Right lobe of liver (tissue), 6 donors: ENCODE measurements at regions not wholly inside any gene's neighbourhood (a gene's known extent, or its start where the extent isn't known, plus 50 kb on each side); places are given as distances from the start of the nearest gene placed in this dataset.

Experiments
- ATAC-seq, 4 donors: fragments of 200-7000 bp; cut with Tn5 transposase; one replicate each; pipeline ENCODE4 v1.9.1; 2020; ENCODE audit warnings: mild to moderate bottlenecking in 4 of 4, moderate library complexity in 4 of 4
- DNase-seq, 3 donors: peaks; one replicate each; pipeline ENCODE4 v3.0.0-alpha.2; 2020
- H3K27ac ChIP-seq, 3 donors: fragments of 200-600 bp; one replicate each; pipeline ENCODE4 v1.8.0; 2022
- H3K27me3 ChIP-seq, 2 donors: fragments of 200-600 bp; one replicate each; pipeline ENCODE4 v1.8.0; 2022
- H3K36me3 ChIP-seq, 4 donors: fragments of 200-600 bp; sonication (generic) in 1 of 4; one replicate each; pipeline versions ENCODE4 v1.5.1 to v1.8.0; 2017 to 2022; ENCODE audit warnings: control low read depth in 1 of 4
- H3K4me1 ChIP-seq, 4 donors: fragments of 200-600 bp; sonication (generic) in 1 of 4; one replicate each; pipeline versions ENCODE4 v1.5.1 to v1.8.0; 2017 to 2022; ENCODE audit warnings: control low read depth in 1 of 4
- H3K4me3 ChIP-seq, 3 donors: fragments of 200-600 bp; one replicate each; pipeline ENCODE4 v1.8.0; 2022
- H3K9me3 ChIP-seq, 4 donors: fragments of 200-600 bp; sonication (generic) in 1 of 4; one replicate each; pipeline versions ENCODE4 v1.5.1 to v1.8.0; 2017 to 2022; ENCODE audit warnings: control low read depth in 1 of 4
- CTCF ChIP-seq, 4 donors: fragments of 200-600 bp in 3 of 4; fragments of 450-650 bp in 1 of 4; IDR thresholded peaks; one replicate each; pipeline versions ENCODE4 v1.5.1 to v1.8.0; 2016 to 2022; ENCODE audit warnings: antibody characterized with exemption in 4 of 4, mild to moderate bottlenecking in 2 of 4
- POLR2A ChIP-seq: fragments of 450-650 bp; IDR thresholded peaks from one replicate; pipeline ENCODE4 v1.6.1; 2017; ENCODE audit warnings: antibody characterized with exemption, mild to moderate bottlenecking
- WGBS: methylation state at CpG from one replicate; pipeline ENCODE4 v1.1.6; 2018; ENCODE audit warnings: low coverage, low lambda C conversion rate; ENCODE audit not compliant: insufficient coverage; ENCODE audit errors: missing lambda C conversion rate; 5-methylcytosine and 5-hydroxymethylcytosine counted together
- intact Hi-C, 2 donors: fragments of 100-400 bp; cut with DNase I; formaldehyde crosslinking; loops; one replicate each; pipeline versions ENCODE4 v1.11.2 to v1.14.1; 2022
- donor health status: DM: no; HTN: yes; CAD: no.
- donor health status: DM: no; HTN: no; CAD: no.
- donor health status: DM: no; HTN: no; CAD: no.
- donor health status: DM: no; HTN: yes; CAD: no.
- donor health status: DM: no; HTN: yes; CAD: no.

- DNase-seq = no peak
- no peaks in the 10 kb centered on the region for H3K36me3 ChIP-seq
- intact Hi-C loops = loop anchor here in 1 of 2 donors (10.0 kb wide), 1 partner anchor 126 kb away; no protein-coding TSS in a partner anchor
- WGBS = 39% methylated on average over 4 of the region's 4 CpGs
- H3K4me3 ChIP-seq = no peak overlapping the region
- no peaks in the 10 kb centered on the region for H3K4me1 ChIP-seq
- no peak overlapping the region for H3K27ac ChIP-seq
- ATAC-seq = no peak
- no peaks in the 10 kb centered on the region for H3K9me3 ChIP-seq
- TF ChIP-seq POLR2A (no peak), CTCF (IDR thresholded peaks at IDR 0.05) (no peak)
- no peaks in the 10 kb centered on the region for H3K27me3 ChIP-seq
Observed at GRCh38 chr16:51960931-51961330, 586.0 kb downstream of the TOX3 start.

- no peaks in the 10 kb centered on the region for H3K27me3 ChIP-seq
- H3K36me3 ChIP-seq = no peaks in the 10 kb centered on the region
- WGBS = 69% methylated on average over 7 of the region's 7 CpGs
- TF ChIP-seq CTCF (IDR thresholded peaks at IDR 0.05) (no peak), POLR2A (no peak)
- no peaks in the 10 kb centered on the region for H3K9me3 ChIP-seq
- intact Hi-C loops = no loop called here
- no peak overlapping the region for H3K27ac ChIP-seq
- DNase-seq (no peak), ATAC-seq (no peak)
- no peaks in the 10 kb centered on the region for H3K4me1 ChIP-seq
- H3K4me3 ChIP-seq = no peak overlapping the region
Observed at GRCh38 chr16:51953286-51953985, 593.5 kb downstream of the TOX3 start.

- 97% methylated on average over 3 of the region's 3 CpGs for WGBS
- H3K4me1 ChIP-seq = no peaks in the 10 kb centered on the region
- intact Hi-C loops = no loop called here
- H3K36me3 ChIP-seq = no peaks in the 10 kb centered on the region
- no peaks in the 10 kb centered on the region for H3K27me3 ChIP-seq
- H3K4me3 ChIP-seq = no peak overlapping the region
- DNase-seq = no peak
- no peaks in the 10 kb centered on the region for H3K9me3 ChIP-seq
- no peak overlapping the region for H3K27ac ChIP-seq
- no peak for ATAC-seq
- TF ChIP-seq CTCF (IDR thresholded peaks at IDR 0.05) (no peak), POLR2A (no peak)
Observed at GRCh38 chr16:51952500-51952899, 594.4 kb downstream of the TOX3 start.

GRCh38 chr16:51951668-51952298, 595.2 kb downstream of the TOX3 start:
- Histone ChIP-seq H3K36me3 (no peaks in the 10 kb centered on the region), H3K9me3 (no peaks in the 10 kb centered on the region), H3K4me3 (no peak overlapping the region), H3K27ac (no peak overlapping the region), H3K27me3 (no peaks in the 10 kb centered on the region), H3K4me1 (no peaks in the 10 kb centered on the region)
- 39% methylated on average over 6 of the region's 7 CpGs for WGBS
- ATAC-seq (no peak), DNase-seq (no peak)
- intact Hi-C loops = no loop called here
- no peak for TF ChIP-seq POLR2A
- TF ChIP-seq CTCF (IDR thresholded peaks at IDR 0.05) = no peak
